ENCODE measurements at regions not wholly inside any gene's neighbourhood (a gene's known extent, or its start where the extent isn't known, plus 50 kb on each side); places are given as distances from the start of the nearest gene placed in this dataset.

DNA sequence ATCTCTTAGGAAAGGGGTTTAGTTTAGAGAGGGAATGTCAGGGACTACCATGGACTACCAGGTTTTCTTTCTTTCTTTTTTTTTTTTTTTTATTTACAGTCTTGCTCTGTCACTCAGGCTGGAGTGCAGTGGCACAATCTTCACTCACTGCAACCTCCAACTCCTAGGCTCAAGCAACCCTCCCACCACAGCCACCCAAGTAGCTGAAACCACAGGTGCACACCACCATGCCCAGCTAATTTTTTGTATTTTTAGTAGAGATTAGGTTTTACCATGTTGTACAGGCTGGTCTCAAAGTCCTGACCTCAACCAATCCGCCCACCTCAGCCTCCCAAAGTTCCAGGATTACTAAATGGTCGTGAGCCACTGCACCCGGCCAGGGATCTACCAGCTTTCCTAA, 572.7 kb downstream of the CAAP1 start:
- 81 to 88% methylated on average over 3 of the region's 3 CpGs for WGBS, 2 donors
- DNase-seq (ENCODE audit: low spot score in 2 of 2): no peak
- intact Hi-C loops (cut with DNase I; ENCODE audit: low total_unique reads): loop anchor here (10.0 kb wide), 1 partner anchor 1135 kb away; no protein-coding TSS in a partner anchor
- H3K4me3 ChIP-seq (ENCODE audit: low read depth, poor library complexity, severe bottlenecking): no peak overlapping the region
- TF ChIP-seq, protein P1, sequence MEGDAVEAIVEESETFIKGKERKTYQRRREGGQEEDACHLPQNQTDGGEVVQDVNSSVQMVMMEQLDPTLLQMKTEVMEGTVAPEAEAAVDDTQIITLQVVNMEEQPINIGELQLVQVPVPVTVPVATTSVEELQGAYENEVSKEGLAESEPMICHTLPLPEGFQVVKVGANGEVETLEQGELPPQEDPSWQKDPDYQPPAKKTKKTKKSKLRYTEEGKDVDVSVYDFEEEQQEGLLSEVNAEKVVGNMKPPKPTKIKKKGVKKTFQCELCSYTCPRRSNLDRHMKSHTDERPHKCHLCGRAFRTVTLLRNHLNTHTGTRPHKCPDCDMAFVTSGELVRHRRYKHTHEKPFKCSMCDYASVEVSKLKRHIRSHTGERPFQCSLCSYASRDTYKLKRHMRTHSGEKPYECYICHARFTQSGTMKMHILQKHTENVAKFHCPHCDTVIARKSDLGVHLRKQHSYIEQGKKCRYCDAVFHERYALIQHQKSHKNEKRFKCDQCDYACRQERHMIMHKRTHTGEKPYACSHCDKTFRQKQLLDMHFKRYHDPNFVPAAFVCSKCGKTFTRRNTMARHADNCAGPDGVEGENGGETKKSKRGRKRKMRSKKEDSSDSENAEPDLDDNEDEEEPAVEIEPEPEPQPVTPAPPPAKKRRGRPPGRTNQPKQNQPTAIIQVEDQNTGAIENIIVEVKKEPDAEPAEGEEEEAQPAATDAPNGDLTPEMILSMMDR (IDR thresholded peaks at IDR 0.05): no peak
- no peak for TF ChIP-seq POLR2A (IDR thresholded peaks at IDR 0.05)

DNA sequence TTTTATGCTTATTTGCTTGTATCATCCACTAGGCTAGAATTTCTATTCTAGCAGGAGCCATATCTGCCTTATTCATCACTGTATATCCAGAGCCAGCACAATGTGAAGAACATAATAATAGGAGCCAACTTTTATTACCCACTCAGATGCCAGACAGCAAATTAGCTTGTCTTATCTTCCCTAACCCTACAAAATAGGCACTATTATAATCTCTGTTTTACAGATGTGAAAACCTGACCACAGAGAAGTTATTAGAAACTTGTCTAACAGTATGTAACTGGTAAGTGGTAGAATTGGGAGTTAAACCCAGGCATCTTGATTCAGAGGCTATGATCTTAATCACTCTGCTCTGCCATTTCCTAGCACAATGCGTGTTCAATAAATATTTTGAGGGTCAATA, 579.5 kb downstream of the CAAP1 start:
- TF ChIP-seq, protein P1 (IDR thresholded peaks at IDR 0.05): no peak
- TF ChIP-seq POLR2A (IDR thresholded peaks at IDR 0.05): no peak
- DNase-seq (ENCODE audit: low spot score in 2 of 2): no peak
- intact Hi-C loops (cut with DNase I; ENCODE audit: low total_unique reads): loop anchor here (10.0 kb wide), 1 partner anchor 1128 kb away; no protein-coding TSS in a partner anchor
- WGBS, 2 donors: 66 to 92% methylated on average over 1 of the region's 1 CpG
- H3K4me3 ChIP-seq (ENCODE audit: low read depth, poor library complexity, severe bottlenecking): no peak overlapping the region

DNA sequence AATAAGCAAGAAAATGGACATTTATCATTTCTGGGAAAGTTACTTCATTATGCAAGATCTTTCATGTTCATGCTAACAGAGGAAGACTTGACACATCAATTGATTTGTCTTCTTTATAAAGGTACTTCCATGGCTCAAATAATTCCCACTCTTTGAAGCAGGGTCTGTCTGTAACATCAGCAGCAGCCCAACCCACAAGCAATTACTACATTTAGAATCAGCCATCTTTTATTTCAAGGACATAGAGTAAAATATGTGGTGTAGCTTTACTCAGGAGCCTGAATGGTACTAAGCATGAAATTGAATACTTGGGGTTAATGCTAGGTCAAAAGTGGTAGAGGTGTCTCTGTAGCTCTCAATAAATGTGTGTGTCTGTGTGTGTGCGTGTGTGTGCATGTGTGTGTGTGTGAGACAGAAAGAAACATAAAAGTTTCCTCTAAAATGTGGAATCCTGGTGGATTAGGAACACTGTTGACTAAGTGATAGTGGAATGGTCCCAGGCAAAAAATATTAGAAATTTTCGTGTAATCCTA, 581.1 kb downstream of the CAAP1 start:
- intact Hi-C loops (cut with DNase I; ENCODE audit: low total_unique reads): loop anchor here (10.0 kb wide), 1 partner anchor 1127 kb away; no protein-coding TSS in a partner anchor
- 82 to 88% methylated on average over 2 of the region's 2 CpGs for WGBS, 2 donors
- no peak overlapping the region for H3K4me3 ChIP-seq (ENCODE audit: low read depth, poor library complexity, severe bottlenecking)
- no peak for TF ChIP-seq POLR2A (IDR thresholded peaks at IDR 0.05)
- TF ChIP-seq, protein P1 (IDR thresholded peaks at IDR 0.05): no peak
- DNase-seq (ENCODE audit: low spot score in 2 of 2): no peak

DNA sequence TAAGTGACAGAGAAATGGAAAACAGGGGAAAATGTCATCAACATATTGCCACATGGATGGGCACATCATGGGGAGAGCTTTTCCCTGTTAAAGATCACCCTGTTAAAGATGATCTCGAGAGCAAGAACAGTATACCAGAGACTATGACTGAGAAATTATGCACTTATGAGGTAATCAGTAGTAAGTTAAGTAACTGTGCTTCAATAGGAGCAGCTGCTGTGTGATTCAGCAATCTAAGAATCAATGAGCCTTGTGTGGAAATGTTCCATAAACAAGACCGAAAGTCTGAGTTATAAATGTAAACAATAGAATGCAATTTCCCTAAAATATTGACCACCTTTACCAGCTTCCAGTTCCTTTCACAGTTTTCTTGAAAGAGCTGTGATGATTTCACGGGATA, 582.3 kb downstream of the CAAP1 start:
- 76 to 80% methylated on average over 3 of the region's 3 CpGs for WGBS, 2 donors
- DNase-seq (ENCODE audit: low spot score in 2 of 2): no peak
- intact Hi-C loops (cut with DNase I; ENCODE audit: low total_unique reads): loop anchor here (10.0 kb wide), 1 partner anchor 1125 kb away; no protein-coding TSS in a partner anchor
- H3K4me3 ChIP-seq (ENCODE audit: low read depth, poor library complexity, severe bottlenecking): no peak overlapping the region
- TF ChIP-seq, protein P1 (IDR thresholded peaks at IDR 0.05): no peak
- no peak for TF ChIP-seq POLR2A (IDR thresholded peaks at IDR 0.05)

DNA sequence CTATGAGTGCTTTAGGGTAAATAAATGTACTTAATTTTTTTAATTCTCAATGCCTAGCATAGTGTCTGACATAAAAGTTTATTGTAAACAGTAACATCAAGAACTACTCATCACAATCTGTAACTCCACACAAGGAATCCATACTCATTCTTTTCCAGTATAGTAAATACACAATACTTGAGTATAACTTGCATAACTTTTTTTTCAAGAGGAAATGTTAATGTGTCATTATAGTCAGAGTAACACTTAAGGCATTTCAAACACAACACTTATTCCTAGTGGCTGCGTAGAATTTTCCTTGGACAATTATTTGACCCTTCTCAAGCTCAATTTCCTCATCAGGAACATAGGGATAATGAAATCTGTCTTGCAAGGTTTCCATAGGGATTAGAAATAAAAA, 584.3 kb downstream of the CAAP1 start:
- 86 to 94% methylated on average over 1 of the region's 1 CpG for WGBS, 2 donors

More for the DNA sequence above, 584.3 kb downstream of the CAAP1 start:
- no peak overlapping the region for H3K4me3 ChIP-seq (ENCODE audit: low read depth, poor library complexity, severe bottlenecking)
- TF ChIP-seq, protein P1 (IDR thresholded peaks at IDR 0.05): no peak
- TF ChIP-seq POLR2A (IDR thresholded peaks at IDR 0.05): no peak
- no peak for DNase-seq (ENCODE audit: low spot score in 2 of 2)
- intact Hi-C loops (cut with DNase I; ENCODE audit: low total_unique reads): no loop called here

All from lower leg skin (tissue), 4 donors.